HEK293T (cell line): ENCODE measurements at regions not wholly inside any gene's neighbourhood (a gene's known extent, or its start where the extent isn't known, plus 50 kb on each side); places are given as distances from the start of the nearest gene placed in this dataset.

Experiments
- CTCF ChIA-PET: fragments of 350-600 bp; formaldehyde crosslinking; extraction: SDS; loops from one replicate; lab custom pipeline; 2021; ENCODE audit warnings: antibody characterized with exemption, inconsistent platforms; lab: Yijun Ruan, JAX
- POLR2A ChIA-PET: fragments of 350-600 bp; formaldehyde crosslinking; extraction: SDS; loops from one replicate; lab custom pipeline; 2020; ENCODE audit warnings: antibody characterized with exemption, inconsistent platforms; lab: Yijun Ruan, JAX
- DNase-seq: peaks from one replicate; pipeline ENCODE4 v3.0.0; 2012; ENCODE audit warnings: mixed read lengths; ENCODE audit errors: extremely low spot score
- ARNT ChIP-seq: fragments of 450-650 bp; IDR thresholded peaks from 2 replicates; pipeline ENCODE4 v1.6.1; 2017; ENCODE audit warnings: mild to moderate bottlenecking
- BHLHE40 ChIP-seq: fragments of 450-650 bp; IDR thresholded peaks from 2 replicates; pipeline ENCODE4 v1.6.1; 2016; ENCODE audit warnings: mild to moderate bottlenecking, moderate library complexity, borderline replicate concordance
- CTBP1 ChIP-seq: fragments of 450-650 bp; IDR thresholded peaks from 2 replicates; pipeline ENCODE4 v1.6.1; 2016; ENCODE audit warnings: borderline replicate concordance
- ELF4 ChIP-seq: fragments of 450-650 bp; IDR thresholded peaks from 2 replicates; pipeline ENCODE4 v1.6.1; 2017; ENCODE audit warnings: antibody characterized with exemption
- FOXA1 ChIP-seq: fragments of 450-650 bp; IDR thresholded peaks from 2 replicates; pipeline ENCODE4 v1.6.1; 2016; ENCODE audit warnings: mild to moderate bottlenecking
- FOXK2 ChIP-seq: fragments of 450-650 bp; IDR thresholded peaks from 2 replicates; pipeline ENCODE4 v1.6.1; 2016; ENCODE audit warnings: mild to moderate bottlenecking
- FOXM1 ChIP-seq: fragments of 450-650 bp; IDR thresholded peaks from 2 replicates; pipeline ENCODE4 v1.6.1; 2017; ENCODE audit warnings: mild to moderate bottlenecking, borderline replicate concordance
- HDGF ChIP-seq: fragments of 450-650 bp; IDR thresholded peaks from 2 replicates; pipeline ENCODE4 v1.6.1; 2017; ENCODE audit warnings: antibody characterized with exemption, borderline replicate concordance
- L3MBTL2 ChIP-seq: fragments of 450-650 bp; conservative IDR thresholded peaks from 2 replicates; pipeline ENCODE4 v1.6.1; 2016; ENCODE audit warnings: mild to moderate bottlenecking
- LEF1 ChIP-seq: fragments of 450-650 bp; IDR thresholded peaks from 2 replicates; pipeline ENCODE4 v1.6.1; 2017; ENCODE audit warnings: mild to moderate bottlenecking, borderline replicate concordance
- NFRKB ChIP-seq: fragments of 450-650 bp; IDR thresholded peaks from 2 replicates; pipeline ENCODE4 v1.6.1; 2016; ENCODE audit warnings: mild to moderate bottlenecking, moderate library complexity
- SP1 ChIP-seq: fragments of 450-650 bp; IDR thresholded peaks from 2 replicates; pipeline ENCODE4 v1.6.1; 2017
- SUZ12 ChIP-seq: fragments of 450-650 bp; IDR thresholded peaks from 2 replicates; pipeline ENCODE4 v1.6.1; 2016; ENCODE audit warnings: mild to moderate bottlenecking
- TARDBP ChIP-seq: fragments of 450-650 bp; IDR thresholded peaks from 2 replicates; pipeline ENCODE4 v1.6.1; 2016
- ZNF384 ChIP-seq: fragments of 450-650 bp; IDR thresholded peaks from 2 replicates; pipeline ENCODE4 v1.6.1; 2016
- TF ChIP-seq, protein P1 (sequence below): fragments of 450-650 bp; IDR thresholded peaks from 2 replicates; pipeline ENCODE4 v1.6.1; 2016

DNA sequence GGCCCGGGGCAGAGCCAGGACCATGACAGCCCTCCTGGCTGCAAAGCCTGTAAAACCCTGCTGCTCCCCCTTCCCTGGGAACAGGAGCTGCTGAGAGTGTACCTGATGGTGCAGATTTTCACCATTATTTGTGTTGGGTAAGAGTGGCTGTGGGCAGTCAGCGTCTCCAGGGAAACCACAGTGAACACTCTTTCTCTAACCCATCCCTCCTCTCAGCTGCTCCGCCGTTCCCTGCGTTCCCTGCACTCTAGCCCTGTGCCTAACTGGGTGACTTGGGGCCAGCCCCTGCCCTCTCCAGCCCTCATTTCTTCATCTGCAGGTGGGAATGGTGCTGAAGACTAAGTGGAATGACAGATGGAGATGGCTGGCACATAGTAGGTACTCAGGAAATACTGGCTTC lies 75.9 kb upstream of the PCBD1 start:
- ChIA-PET CTCF (no interaction called here), POLR2A (no interaction called here)
- TF ChIP-seq HDGF, result no peak
- no peak for TF ChIP-seq SP1
- no peak for TF ChIP-seq CTBP1
- no peak for TF ChIP-seq LEF1
- TF ChIP-seq, protein P1, sequence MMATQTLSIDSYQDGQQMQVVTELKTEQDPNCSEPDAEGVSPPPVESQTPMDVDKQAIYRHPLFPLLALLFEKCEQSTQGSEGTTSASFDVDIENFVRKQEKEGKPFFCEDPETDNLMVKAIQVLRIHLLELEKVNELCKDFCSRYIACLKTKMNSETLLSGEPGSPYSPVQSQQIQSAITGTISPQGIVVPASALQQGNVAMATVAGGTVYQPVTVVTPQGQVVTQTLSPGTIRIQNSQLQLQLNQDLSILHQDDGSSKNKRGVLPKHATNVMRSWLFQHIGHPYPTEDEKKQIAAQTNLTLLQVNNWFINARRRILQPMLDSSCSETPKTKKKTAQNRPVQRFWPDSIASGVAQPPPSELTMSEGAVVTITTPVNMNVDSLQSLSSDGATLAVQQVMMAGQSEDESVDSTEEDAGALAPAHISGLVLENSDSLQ, result no peak
- TF ChIP-seq FOXA1, result no peak
- no peak for TF ChIP-seq FOXM1
- TF ChIP-seq ELF4, result no peak
- no peak for TF ChIP-seq BHLHE40
- no peak for TF ChIP-seq TARDBP
- no peak for TF ChIP-seq NFRKB
- TF ChIP-seq SUZ12, result no peak
- TF ChIP-seq ZNF384, result no peak
- no peak for DNase-seq

DNA sequence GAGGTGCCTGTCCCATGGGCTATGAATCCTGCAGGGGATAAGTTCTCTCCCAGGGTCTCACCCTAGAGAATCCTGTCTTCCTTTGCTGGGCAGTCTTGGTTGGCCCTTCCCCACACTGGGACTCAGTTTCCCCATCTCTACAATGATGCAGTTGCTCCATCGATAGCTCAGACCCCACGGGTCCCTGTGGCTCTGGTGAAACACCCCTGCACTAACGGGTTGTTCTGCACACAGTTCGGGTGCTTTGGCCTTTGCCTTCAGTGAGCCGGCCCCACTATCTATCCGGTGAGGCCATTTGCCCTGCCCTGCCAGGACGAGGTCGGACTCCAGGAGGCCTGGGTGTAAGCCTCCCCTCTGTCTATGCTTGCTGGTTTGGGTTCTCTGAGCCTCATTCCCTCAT lies 76.5 kb upstream of the PCBD1 start:
- TF ChIP-seq ELF4, result no peak
- TF ChIP-seq L3MBTL2, result no peak
- TF ChIP-seq SP1, result no peak
- no peak for TF ChIP-seq FOXM1
- TF ChIP-seq FOXK2, result no peak
- no peak for TF ChIP-seq ZNF384
- no peak for TF ChIP-seq SUZ12
- TF ChIP-seq, protein P1, result no peak
- no peak for TF ChIP-seq FOXA1
- no peak for TF ChIP-seq LEF1
- no peak for TF ChIP-seq TARDBP
- no peak for TF ChIP-seq BHLHE40
- no peak for TF ChIP-seq CTBP1
- no peak for TF ChIP-seq ARNT
- TF ChIP-seq NFRKB, result no peak
- TF ChIP-seq HDGF, result no peak
- CTCF ChIA-PET, result no interaction called here
- DNase-seq, result no peak
- POLR2A ChIA-PET, result no interaction called here

DNA sequence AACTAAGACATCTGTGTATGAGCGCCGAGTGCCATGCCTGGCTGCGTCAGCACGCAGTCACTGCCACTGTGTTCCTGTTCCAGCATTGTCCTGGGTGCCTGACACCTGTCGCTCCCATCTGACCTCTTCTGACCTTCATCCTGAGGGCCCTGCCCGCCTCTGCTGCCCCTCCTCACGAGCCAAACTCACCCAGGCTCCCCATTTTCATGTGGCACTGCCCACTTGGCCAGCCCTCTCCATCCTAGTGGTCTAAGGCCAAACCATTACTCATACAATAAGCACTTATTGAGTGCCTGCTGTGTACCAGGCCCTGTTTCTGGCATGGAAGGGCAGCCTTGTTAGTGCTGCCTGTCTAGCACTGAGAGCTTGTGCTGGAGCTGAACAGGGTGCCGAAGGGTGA lies 77.2 kb upstream of the PCBD1 start:
- CTCF ChIA-PET, result no interaction called here

DNA sequence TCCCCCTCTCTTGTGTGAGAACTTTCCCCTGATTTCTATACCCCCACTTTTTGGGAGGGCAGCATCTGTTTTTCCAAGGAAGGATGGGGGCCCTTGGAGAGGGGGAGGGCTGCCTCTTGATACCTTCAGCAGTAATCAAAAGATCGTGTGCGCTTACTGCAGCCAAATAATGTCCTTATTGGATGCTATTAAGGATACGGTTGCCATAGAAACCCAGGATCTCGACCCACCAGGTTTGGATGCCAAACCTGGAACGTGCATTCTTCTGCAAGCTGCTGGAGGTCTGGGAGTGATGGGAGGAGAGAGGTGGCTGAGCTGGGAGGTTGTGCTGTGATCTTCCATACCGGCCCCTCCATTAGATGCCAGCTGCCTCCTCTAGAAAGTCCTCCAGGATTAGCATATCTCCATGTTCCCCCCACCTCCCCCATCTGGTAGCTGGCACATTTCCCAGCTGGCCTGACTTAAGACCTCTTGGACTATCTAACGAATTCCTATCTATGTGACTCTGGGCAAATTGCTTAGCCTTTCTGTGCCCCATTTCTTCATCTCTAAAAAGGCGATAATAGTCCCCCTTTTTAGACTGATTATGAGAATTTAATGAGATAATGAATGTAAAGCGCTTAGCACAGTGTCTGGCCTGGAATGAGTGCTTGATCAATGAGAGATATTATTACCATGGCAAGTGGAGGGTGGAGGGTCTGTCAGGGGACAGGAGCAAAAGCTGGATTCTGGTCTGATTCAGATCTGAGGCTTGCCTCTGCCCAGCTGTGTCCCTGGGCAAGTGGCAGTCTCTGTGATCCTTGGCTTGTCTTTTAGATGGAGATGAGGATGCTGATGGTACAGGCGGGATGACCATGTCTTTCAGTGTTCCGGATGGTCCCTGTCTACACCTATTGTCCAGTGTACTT lies 78.5 kb upstream of the PCBD1 start:
- no peak for DNase-seq
- POLR2A ChIA-PET, result interaction anchor here (0.6 kb wide), 1 partner anchor 11 kb away, joined by 3 read pairs; no protein-coding TSS in a partner anchor
- TF ChIP-seq HDGF, result no peak
- TF ChIP-seq ZNF384, result no peak
- TF ChIP-seq ARNT, result no peak
- CTCF ChIA-PET, result no interaction called here

More for the DNA sequence above, 77.2 kb upstream of the PCBD1 start:
- no peak for TF ChIP-seq FOXM1
- TF ChIP-seq L3MBTL2, result no peak
- TF ChIP-seq FOXK2, result no peak
- no peak for DNase-seq
- POLR2A ChIA-PET, result no interaction called here

DNA sequence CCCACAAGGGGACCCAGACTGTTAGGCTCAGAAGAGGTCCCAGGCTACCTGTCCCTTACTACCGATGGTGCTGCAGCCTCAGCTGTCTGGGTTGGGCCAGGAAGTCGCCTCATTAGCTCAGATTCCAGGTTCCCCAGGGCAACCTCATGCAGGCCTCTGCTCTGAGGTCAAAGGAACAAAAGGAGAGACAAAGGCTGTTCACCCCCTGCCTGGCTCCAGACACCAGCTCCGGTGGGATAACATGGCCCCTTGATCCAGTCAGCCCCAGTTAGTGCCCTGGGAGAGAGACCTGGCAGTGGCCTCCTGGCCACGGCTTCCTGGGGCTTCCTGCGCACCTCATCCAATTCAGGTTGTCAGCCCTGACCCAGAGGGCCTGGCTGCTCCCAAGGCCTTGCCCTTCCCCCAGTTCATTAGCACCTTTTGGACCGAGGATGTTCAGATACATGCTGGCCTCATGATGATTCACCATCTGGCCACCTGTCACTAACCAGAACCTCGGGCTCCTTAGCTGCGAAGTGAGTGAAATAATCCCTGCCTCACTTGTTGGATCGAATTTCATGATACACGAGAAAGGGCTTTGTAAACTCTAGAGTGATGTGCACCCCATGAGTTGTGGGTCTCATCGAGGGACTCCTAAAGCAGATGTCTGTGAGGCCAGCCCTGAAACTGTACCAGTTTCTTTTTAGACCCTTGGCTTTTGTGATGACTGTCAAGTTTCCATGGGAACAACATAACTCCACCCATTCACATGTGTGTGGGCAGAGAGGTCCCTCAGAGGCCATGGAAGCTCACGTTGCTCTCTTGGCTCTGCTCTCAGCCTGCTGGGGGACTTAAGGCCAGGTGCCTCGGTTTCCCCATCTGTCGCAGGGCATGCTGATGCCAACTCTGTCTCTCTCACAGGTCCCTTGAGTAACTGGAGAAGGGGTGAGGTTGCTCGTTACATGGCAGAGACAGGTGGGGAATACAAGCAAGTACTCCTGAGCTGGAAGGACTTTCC lies 79.5 kb upstream of the PCBD1 start:
- ChIA-PET CTCF (no interaction called here), POLR2A (interaction anchor here (0.6 kb wide), 1 partner anchor 10 kb away, joined by 3 read pairs; no protein-coding TSS in a partner anchor)
- no peak for TF ChIP-seq BHLHE40
- TF ChIP-seq FOXK2, result no peak
- TF ChIP-seq LEF1, result no peak
- TF ChIP-seq, protein P1, result no peak
- TF ChIP-seq ZNF384, result no peak
- TF ChIP-seq ELF4, result no peak
- DNase-seq, result no peak

DNA sequence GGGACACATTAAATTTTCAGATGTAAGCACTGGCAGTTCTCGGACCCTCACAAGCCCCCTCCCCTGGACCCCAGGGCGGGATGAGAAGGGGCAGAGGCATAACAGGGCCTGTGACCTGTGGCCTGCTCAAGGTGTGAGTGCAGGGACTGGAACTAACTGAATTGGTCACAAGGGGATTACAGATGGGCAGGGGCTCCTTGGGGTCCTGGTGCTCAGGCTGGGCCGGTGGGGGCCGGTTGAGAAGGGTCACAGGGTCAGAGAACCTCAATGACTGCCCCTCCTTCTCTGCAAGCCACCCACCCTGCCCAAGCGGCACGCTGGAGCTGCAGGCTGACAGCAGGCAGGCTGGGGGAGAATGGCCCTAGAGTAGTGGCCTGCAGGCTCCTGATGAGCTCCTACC lies 80.8 kb upstream of the PCBD1 start:
- POLR2A ChIA-PET, result no interaction called here
- CTCF ChIA-PET, result no interaction called here
- DNase-seq, result no peak
- TF ChIP-seq HDGF, result no peak
- no peak for TF ChIP-seq ELF4
- no peak for TF ChIP-seq FOXK2
- no peak for TF ChIP-seq NFRKB
- no peak for TF ChIP-seq CTBP1
- no peak for TF ChIP-seq BHLHE40
- no peak for TF ChIP-seq ZNF384
- TF ChIP-seq, protein P1, result no peak
- no peak for TF ChIP-seq L3MBTL2
- TF ChIP-seq LEF1, result no peak
- no peak for TF ChIP-seq ARNT
- TF ChIP-seq SUZ12, result no peak
- no peak for TF ChIP-seq SP1
- TF ChIP-seq FOXM1, result no peak
- no peak for TF ChIP-seq FOXA1
- TF ChIP-seq TARDBP, result no peak
